Right atrium auricular region (tissue), 2 donors: ENCODE measurements at regions not wholly inside any gene's neighbourhood (a gene's known extent, or its start where the extent isn't known, plus 50 kb on each side); places are given as distances from the start of the nearest gene placed in this dataset.
"Not testable (repeated sequence)": the region's sequence is repeated elsewhere in the genome, so short reads cannot be mapped to it uniquely, and the experiment has no call there.

Experiments used
- DNase-seq: peaks from one replicate; pipeline ENCODE4 v3.0.0-alpha.2; 2019; ENCODE audit warnings: low spot score
- H3K27ac ChIP-seq, 2 donors: fragments of 200-600 bp; sonication (generic); 1 replicate in 1 of 2; 2 replicates in 1 of 2; pipeline ENCODE4 v1.5.1; 2016 to 2019
- H3K27me3 ChIP-seq, 2 donors: fragments of 200-600 bp; sonication (generic); one replicate each; pipeline versions ENCODE4 v1.5.1 to v1.6.0; 2017 to 2019
- H3K36me3 ChIP-seq: fragments of 200-600 bp; sonication (generic); one replicate; pipeline ENCODE4 v1.5.1; 2016
- H3K4me1 ChIP-seq, 2 donors: fragments of 200-600 bp; sonication (generic); one replicate each; pipeline versions ENCODE4 v1.5.1 to v1.6.0; 2017 to 2019
- H3K4me3 ChIP-seq, 2 donors: fragments of 200-600 bp; sonication (generic); 1 replicate in 1 of 2; 2 replicates in 1 of 2; pipeline ENCODE4 v1.5.1; 2017 to 2019; ENCODE audit warnings: mild to moderate bottlenecking in 1 of 2, moderate library complexity in 1 of 2
- H3K9me3 ChIP-seq, 2 donors: fragments of 200-600 bp; sonication (generic); one replicate each; pipeline ENCODE4 v1.5.1; 2019
- TF ChIP-seq, protein P1 (sequence below), 2 donors: fragments of 200-600 bp; sonication (generic); IDR thresholded peaks; one replicate each; pipeline ENCODE4 v1.5.1; 2019; ENCODE audit warnings: antibody characterized with exemption in 2 of 2

DNA sequence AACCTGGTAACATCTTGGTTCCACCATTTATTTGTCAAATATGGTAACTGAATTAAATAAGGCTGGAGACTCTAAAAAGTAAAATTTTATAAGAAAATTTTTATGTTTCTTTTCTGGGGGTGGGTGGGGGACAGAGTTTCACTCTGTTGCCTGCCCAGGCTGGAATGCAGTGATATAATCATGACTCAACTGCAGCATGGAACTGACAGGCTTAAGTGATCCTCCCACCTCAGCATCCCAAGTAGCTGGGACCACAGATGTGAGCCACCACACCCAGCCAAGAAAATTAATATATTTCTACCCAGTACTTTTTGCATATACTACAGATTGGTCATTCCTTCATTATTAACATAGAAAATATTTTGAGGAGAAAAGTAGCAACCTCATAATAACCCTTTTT lies 216.9 kb downstream of the DEPDC1B start:
- Histone ChIP-seq H3K9me3 (no peaks in the 10 kb centered on the region), H3K27me3 (no peaks in the 10 kb centered on the region), H3K36me3 (no peaks in the 10 kb centered on the region), H3K4me3 (no peak overlapping the region), H3K4me1 (no peaks in the 10 kb centered on the region), H3K27ac (no peak overlapping the region)
- TF ChIP-seq, protein P1, sequence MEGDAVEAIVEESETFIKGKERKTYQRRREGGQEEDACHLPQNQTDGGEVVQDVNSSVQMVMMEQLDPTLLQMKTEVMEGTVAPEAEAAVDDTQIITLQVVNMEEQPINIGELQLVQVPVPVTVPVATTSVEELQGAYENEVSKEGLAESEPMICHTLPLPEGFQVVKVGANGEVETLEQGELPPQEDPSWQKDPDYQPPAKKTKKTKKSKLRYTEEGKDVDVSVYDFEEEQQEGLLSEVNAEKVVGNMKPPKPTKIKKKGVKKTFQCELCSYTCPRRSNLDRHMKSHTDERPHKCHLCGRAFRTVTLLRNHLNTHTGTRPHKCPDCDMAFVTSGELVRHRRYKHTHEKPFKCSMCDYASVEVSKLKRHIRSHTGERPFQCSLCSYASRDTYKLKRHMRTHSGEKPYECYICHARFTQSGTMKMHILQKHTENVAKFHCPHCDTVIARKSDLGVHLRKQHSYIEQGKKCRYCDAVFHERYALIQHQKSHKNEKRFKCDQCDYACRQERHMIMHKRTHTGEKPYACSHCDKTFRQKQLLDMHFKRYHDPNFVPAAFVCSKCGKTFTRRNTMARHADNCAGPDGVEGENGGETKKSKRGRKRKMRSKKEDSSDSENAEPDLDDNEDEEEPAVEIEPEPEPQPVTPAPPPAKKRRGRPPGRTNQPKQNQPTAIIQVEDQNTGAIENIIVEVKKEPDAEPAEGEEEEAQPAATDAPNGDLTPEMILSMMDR (IDR thresholded peaks at IDR 0.05) = no peak
- no peak for DNase-seq

DNA sequence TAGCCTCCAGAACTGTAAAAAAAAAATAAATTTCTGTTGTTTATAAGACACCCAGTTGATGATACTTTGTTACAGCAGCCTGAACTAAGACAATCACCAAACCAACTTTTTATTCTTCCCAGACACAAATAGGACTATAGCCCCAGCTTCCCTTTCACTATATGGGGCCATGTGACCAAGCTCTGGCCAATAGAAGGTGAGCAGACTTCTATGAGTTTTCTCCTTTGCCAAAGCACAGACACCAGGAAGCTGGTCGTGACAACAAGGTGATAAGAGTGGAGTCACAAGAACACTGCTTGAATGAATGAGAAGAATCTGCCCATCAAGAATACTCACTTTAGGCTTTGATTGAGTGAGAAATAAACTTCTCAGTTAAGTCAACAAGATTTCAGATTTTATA lies 217.7 kb downstream of the DEPDC1B start:
- TF ChIP-seq, protein P1 (IDR thresholded peaks at IDR 0.05) = no peak
- Histone ChIP-seq H3K4me1 (no peaks in the 10 kb centered on the region), H3K4me3 (no peak overlapping the region), H3K9me3 (no peaks in the 10 kb centered on the region), H3K36me3 (no peaks in the 10 kb centered on the region), H3K27ac (no peak overlapping the region), H3K27me3 (no peaks in the 10 kb centered on the region)
- no peak for DNase-seq

DNA sequence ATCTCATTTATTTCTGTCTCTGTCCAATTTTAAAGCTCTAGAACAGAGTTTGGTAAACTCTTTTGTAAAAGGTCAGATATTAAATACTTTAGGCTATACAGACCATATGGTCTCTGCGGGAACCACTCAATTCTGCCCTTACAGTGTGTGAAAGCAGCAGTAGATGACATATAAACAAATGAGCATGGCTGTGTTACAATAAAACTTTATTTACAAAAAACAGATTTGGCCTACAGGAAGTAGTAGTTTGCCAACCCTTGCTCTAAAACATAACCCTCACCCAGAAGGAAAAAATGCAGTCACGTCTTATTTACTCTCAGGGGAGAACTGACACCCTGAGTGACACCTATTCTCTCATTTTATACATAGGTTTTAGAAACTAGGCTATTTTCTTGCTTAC lies 220.4 kb downstream of the DEPDC1B start:
- no peak overlapping the region for H3K27ac ChIP-seq
- no peaks in the 10 kb centered on the region for H3K9me3 ChIP-seq
- no peaks in the 10 kb centered on the region for H3K36me3 ChIP-seq
- H3K4me1 ChIP-seq = no peaks in the 10 kb centered on the region
- H3K27me3 ChIP-seq = no peaks in the 10 kb centered on the region
- H3K4me3 ChIP-seq = no peak overlapping the region
- DNase-seq = no peak
- TF ChIP-seq, protein P1 (IDR thresholded peaks at IDR 0.05) = no peak

DNA sequence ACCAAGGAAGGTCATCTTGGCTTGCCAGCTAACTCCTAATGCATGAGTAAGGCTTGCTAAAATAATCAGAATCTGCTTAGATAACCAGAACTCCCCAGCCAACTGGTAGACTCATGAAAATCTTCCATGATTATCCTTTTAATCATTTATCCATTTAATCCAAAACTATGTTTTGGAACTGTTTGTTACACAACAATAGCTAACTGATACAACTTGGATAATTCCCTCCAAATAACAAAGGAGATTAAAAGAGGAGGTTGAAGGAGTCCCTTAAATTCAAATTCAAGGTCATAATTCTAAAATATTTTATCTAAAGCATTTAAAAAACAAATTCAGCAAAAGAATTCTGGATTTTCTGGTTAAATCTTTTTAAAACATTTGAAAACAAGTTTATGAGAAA lies 222.1 kb downstream of the DEPDC1B start:
- H3K36me3 ChIP-seq = no peaks in the 10 kb centered on the region
- TF ChIP-seq, protein P1 (IDR thresholded peaks at IDR 0.05) = no peak

DNA sequence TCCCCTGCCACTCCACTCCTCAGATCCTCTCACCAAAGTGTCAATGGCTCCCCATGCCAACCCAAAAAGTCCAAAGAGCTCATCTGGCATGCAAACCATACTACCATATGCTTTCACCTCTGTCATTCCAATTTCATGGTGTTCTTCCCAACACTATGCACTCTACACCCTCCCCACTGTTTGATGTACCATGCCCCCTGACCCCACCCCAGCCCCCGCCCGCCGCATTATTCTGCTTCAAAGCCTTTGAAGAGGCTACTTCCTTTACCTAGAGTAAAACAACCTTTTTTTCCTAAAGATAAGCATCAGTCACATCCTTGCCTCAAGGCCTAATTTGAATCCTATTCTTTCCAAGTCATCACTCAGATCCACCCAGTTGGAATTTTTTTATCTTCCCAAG lies 226.3 kb downstream of the DEPDC1B start:
- TF ChIP-seq, protein P1 (IDR thresholded peaks at IDR 0.05) = no peak
- H3K27ac ChIP-seq = no peak overlapping the region

More for the DNA sequence above, 222.1 kb downstream of the DEPDC1B start:
- Histone ChIP-seq H3K27ac (no peak overlapping the region), H3K4me1 (no peaks in the 10 kb centered on the region), H3K4me3 (no peak overlapping the region), H3K27me3 (no peaks in the 10 kb centered on the region), H3K9me3 (no peaks in the 10 kb centered on the region)
- DNase-seq = no peak

DNA sequence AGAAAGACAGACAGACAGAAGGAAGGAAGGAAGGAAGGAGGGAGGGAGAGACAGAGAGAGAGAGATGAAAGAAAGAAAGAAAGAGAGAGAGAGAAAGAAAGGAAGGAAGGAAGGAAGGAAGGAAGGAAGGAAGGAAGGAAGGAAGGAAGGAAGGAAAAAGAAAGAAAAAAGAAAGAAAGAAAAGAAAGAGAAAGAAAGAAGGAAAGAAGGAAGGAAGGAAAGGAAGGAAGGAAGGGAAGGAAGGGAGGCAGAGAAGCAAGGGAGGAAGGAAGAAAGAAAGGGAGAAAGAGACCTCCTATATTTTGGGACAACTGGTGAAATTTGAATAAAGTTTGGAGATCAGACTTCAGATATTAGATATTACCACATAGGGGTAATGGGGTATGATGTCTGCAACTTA lies 226.9 kb downstream of the DEPDC1B start:
- H3K9me3 ChIP-seq = peaks cover 0 to 12% of the 10 kb centered on the region in 2 donors
- not testable (repeated sequence) for H3K27ac ChIP-seq, H3K4me1 ChIP-seq, H3K36me3 ChIP-seq, DNase-seq, H3K27me3 ChIP-seq, H3K4me3 ChIP-seq

More for the DNA sequence above, 226.3 kb downstream of the DEPDC1B start:
- no peaks in the 10 kb centered on the region for H3K27me3 ChIP-seq
- H3K4me1 ChIP-seq = no peaks in the 10 kb centered on the region
- no peak overlapping the region for H3K4me3 ChIP-seq
- H3K9me3 ChIP-seq = peaks cover 0 to 12% of the 10 kb centered on the region in 2 donors
- no peaks in the 10 kb centered on the region for H3K36me3 ChIP-seq
- no peak for DNase-seq
